PC-9 (cell line): ENCODE measurements at regions not wholly inside any gene's neighbourhood (a gene's known extent, or its start where the extent isn't known, plus 50 kb on each side); places are given as distances from the start of the nearest gene placed in this dataset.

Source experiments
- BruUV-seq: library from RNA; stranded (reverse); fragments of 400-500 nt; replicated peaks from 2 replicates; lab custom pipeline; 2021; lab: Mats Ljungman, UMichigan
- CTCF ChIA-PET: fragments of 300-600 bp; sonication (Branson Sonifier 250); formaldehyde crosslinking; loops from one replicate; lab custom pipeline; 2022; ENCODE audit warnings: antibody characterized with exemption; lab: Charles Lee
- POLR2A ChIA-PET: fragments of 300-600 bp; sonication (Branson Sonifier 250); formaldehyde crosslinking; loops from one replicate; lab custom pipeline; 2022; ENCODE audit warnings: antibody characterized with exemption; ENCODE audit not compliant: unreplicated experiment; lab: Charles Lee
- DNase-seq, 2 experiments: peaks; one replicate each; pipeline versions ENCODE4 v3.0.0 to v3.0.0-alpha.2; 2015 to 2022; ENCODE audit warnings: mixed read lengths in 1 of 2
- H2AFZ ChIP-seq: fragments of 200-600 bp; sonication (generic); 2 replicates; pipeline ENCODE4 v1.8.1; 2017; ENCODE audit warnings: antibody characterized with exemption
- H3F3A ChIP-seq: fragments of 200-600 bp; sonication (generic); 2 replicates; pipeline ENCODE4 v1.8.1; 2017; ENCODE audit warnings: antibody characterized with exemption, mild to moderate bottlenecking, low read depth; ENCODE audit not compliant: insufficient read depth
- H3K27ac ChIP-seq: fragments of 200-600 bp; sonication (generic); 2 replicates; pipeline ENCODE4 v1.6.1; 2016; ENCODE audit warnings: mixed run types
- H3K27me3 ChIP-seq: fragments of 200-600 bp; sonication (generic); 2 replicates; pipeline ENCODE4 v1.6.1; 2016; ENCODE audit warnings: low read depth, mixed run types; ENCODE audit not compliant: insufficient read depth
- H3K36me3 ChIP-seq: fragments of 200-600 bp; sonication (generic); 2 replicates; pipeline ENCODE4 v1.6.1; 2016; ENCODE audit warnings: low read depth, mixed run types
- H3K4me1 ChIP-seq: fragments of 200-600 bp; sonication (generic); replicated peaks from 2 replicates; pipeline ENCODE4 v1.6.1; 2016; ENCODE audit warnings: mixed run types; ENCODE audit not compliant: insufficient read depth
- H3K4me2 ChIP-seq: fragments of 200-600 bp; sonication (generic); 2 replicates; pipeline ENCODE4 v1.6.1; 2017; ENCODE audit warnings: mixed run types
- H3K4me3 ChIP-seq: fragments of 200-600 bp; sonication (generic); 2 replicates; pipeline ENCODE4 v1.6.1; 2016; ENCODE audit warnings: mixed run types
- H3K79me2 ChIP-seq: fragments of 200-600 bp; sonication (generic); 2 replicates; pipeline ENCODE4 v1.6.1; 2017; ENCODE audit warnings: low read depth, mixed run types
- H3K9me2 ChIP-seq: fragments of 200-600 bp; sonication (generic); 2 replicates; pipeline ENCODE4 v1.8.1; 2017; ENCODE audit warnings: mild to moderate bottlenecking; ENCODE audit not compliant: insufficient read depth
- H3K9me3 ChIP-seq: fragments of 200-600 bp; sonication (generic); 2 replicates; pipeline ENCODE4 v1.8.1; 2016; ENCODE audit warnings: low read depth; ENCODE audit not compliant: insufficient read depth
- H4K20me1 ChIP-seq: fragments of 200-600 bp; sonication (generic); 2 replicates; pipeline ENCODE4 v1.8.1; 2017; ENCODE audit not compliant: insufficient read depth
- EZH2 ChIP-seq: fragments of 200-600 bp; sonication (generic); IDR thresholded peaks from 2 replicates; pipeline ENCODE4 v1.8.0; 2017; ENCODE audit warnings: antibody characterized with exemption, low read depth
- intact Hi-C: fragments of 100-400 bp; cut with micrococcal nuclease; formaldehyde crosslinking; loops from one replicate; pipeline ENCODE4 v1.10.0; 2022; ENCODE audit not compliant: unreplicated experiment
- TF ChIP-seq, protein P1 (sequence below): fragments of 200-600 bp; sonication (generic); conservative IDR thresholded peaks from 2 replicates; pipeline ENCODE4 v1.6.1; 2017; ENCODE audit warnings: mixed run types, antibody characterized with exemption, mild to moderate bottlenecking, moderate library complexity

DNA sequence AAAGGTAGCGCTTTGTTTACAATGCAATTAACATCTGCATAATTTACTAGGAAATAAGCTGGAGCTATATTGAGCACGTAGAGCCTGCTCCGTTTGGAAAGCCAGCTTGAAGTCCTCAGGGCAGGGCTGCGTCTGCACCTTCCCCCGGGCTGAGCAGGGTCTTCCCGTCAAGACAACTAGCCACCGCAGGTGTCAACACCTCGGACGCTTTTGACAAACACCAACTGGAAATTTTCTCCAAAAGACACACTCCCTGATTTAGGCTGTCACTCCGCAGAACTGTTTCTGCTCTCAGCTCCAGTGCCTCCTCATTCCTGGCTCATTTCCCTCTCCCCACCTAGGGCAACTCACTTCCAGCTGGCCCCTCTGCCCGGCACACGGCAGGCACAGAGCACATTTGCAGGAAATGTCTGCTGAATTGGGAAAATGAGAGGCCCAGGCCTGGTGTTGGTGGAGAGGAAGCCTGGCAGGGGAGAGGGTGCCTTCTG lies 170.3 kb downstream of the MAF start:
- no TSS peak for BruUV-seq
- H4K20me1 ChIP-seq, result no peaks in the 10 kb centered on the region
- no peaks in the 10 kb centered on the region for H3K4me1 ChIP-seq
- H3K9me3 ChIP-seq, result no peaks in the 10 kb centered on the region
- no peak overlapping the region for H2AFZ ChIP-seq
- no peaks in the 10 kb centered on the region for H3K9me2 ChIP-seq
- peaks cover 64% of the 10 kb centered on the region for H3K27me3 ChIP-seq
- intact Hi-C loops, result no loop called here
- no peak for DNase-seq
- CTCF ChIA-PET, result no interaction called here
- no peak overlapping the region for H3K27ac ChIP-seq
- TF ChIP-seq, protein P1, sequence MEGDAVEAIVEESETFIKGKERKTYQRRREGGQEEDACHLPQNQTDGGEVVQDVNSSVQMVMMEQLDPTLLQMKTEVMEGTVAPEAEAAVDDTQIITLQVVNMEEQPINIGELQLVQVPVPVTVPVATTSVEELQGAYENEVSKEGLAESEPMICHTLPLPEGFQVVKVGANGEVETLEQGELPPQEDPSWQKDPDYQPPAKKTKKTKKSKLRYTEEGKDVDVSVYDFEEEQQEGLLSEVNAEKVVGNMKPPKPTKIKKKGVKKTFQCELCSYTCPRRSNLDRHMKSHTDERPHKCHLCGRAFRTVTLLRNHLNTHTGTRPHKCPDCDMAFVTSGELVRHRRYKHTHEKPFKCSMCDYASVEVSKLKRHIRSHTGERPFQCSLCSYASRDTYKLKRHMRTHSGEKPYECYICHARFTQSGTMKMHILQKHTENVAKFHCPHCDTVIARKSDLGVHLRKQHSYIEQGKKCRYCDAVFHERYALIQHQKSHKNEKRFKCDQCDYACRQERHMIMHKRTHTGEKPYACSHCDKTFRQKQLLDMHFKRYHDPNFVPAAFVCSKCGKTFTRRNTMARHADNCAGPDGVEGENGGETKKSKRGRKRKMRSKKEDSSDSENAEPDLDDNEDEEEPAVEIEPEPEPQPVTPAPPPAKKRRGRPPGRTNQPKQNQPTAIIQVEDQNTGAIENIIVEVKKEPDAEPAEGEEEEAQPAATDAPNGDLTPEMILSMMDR, result no peak
- no peak for TF ChIP-seq EZH2
- H3F3A ChIP-seq, result no peaks in the 10 kb centered on the region
- POLR2A ChIA-PET, result no interaction called here
- no peak overlapping the region for H3K4me3 ChIP-seq
- H3K36me3 ChIP-seq, result no peaks in the 10 kb centered on the region
- H3K79me2 ChIP-seq, result no peaks in the 10 kb centered on the region
- no peak overlapping the region for H3K4me2 ChIP-seq

DNA sequence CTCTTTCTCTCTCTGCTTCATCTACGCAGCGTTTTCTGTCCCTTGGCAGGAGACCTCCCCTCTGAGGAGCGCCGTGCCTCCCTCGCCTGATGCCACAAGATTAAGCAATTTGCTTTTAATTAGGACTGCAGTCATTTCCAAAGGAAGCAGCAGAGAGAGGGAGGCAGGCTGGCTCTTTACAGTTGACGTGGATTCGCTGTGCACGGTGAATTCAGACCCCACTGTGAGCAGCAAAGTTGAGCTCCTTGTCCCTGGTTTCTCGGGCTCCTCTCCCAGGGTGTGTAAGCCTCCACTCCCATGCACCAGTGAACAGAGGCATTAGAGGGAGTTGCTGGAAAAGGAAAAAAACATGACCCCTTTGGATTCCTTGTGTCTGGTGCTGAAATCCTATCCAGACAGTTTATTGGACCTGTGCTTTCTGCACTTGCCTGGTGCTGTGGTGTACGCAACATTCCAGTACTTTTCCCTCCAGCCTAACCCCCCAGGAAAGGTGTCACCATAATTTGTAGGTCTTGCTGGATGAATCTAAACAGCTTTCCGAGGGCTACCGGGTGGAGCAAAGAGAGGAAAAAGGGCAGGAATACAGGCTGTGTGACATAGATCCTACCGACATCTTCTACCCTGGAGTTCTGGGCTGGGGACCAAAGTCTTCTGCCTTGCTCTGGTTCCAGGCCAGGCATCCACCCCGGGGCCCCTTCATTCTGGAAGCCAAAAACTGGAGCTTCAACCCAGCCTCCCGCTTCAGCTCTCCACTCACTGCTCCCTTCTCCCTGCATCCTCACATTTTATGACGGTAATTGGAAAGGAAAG lies 171.0 kb downstream of the MAF start:
- Histone ChIP-seq H3K9me3 (no peaks in the 10 kb centered on the region), H4K20me1 (no peaks in the 10 kb centered on the region), H3K9me2 (no peaks in the 10 kb centered on the region), H3K27me3 (peaks cover 63% of the 10 kb centered on the region), H3K4me3 (no peak overlapping the region), H3F3A (no peaks in the 10 kb centered on the region), H3K4me2 (no peak overlapping the region), H3K4me1 (no peaks in the 10 kb centered on the region), H3K27ac (no peak overlapping the region), H3K79me2 (no peaks in the 10 kb centered on the region), H3K36me3 (no peaks in the 10 kb centered on the region), H2AFZ (no peak overlapping the region)
- DNase-seq, result no peak
- no peak for TF ChIP-seq EZH2
- TF ChIP-seq, protein P1, result no peak
- no TSS peak for BruUV-seq
- intact Hi-C loops, result no loop called here
- CTCF ChIA-PET, result no interaction called here
- POLR2A ChIA-PET, result no interaction called here

DNA sequence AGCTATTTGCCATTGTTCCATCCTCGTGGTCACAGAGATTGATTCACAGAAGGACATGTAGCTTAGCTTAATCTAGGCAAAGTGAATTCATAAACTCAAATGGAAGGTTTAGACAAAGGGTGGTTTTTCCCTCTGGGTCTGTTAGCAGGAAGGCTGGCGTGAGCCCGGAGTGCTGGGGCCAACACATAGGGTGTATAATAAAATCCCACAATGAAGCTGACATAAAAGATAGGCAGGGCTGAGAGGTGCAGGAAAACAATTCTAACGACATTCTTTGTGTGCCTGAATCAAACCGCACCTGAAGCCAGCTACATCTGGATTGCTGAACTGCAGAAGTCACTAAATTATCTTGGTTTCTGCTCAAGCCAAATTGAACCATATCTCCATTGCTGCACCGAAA lies 173.9 kb downstream of the MAF start:
- Histone ChIP-seq H3K9me3 (no peaks in the 10 kb centered on the region), H3K4me3 (no peak overlapping the region), H3K27ac (no peak overlapping the region), H4K20me1 (no peaks in the 10 kb centered on the region), H3K27me3 (peaks cover 64% of the 10 kb centered on the region), H3F3A (no peaks in the 10 kb centered on the region), H2AFZ (no peak overlapping the region), H3K79me2 (no peaks in the 10 kb centered on the region), H3K4me1 (no peaks in the 10 kb centered on the region), H3K9me2 (no peaks in the 10 kb centered on the region), H3K36me3 (no peaks in the 10 kb centered on the region), H3K4me2 (no peak overlapping the region)
- no TSS peak for BruUV-seq
- TF ChIP-seq, protein P1, result no peak
- no peak for TF ChIP-seq EZH2
- ChIA-PET CTCF (no interaction called here), POLR2A (no interaction called here)
- DNase-seq, result no peak
- intact Hi-C loops, result no loop called here
